ENCODE measurements at regions not wholly inside any gene's neighbourhood (a gene's known extent, or its start where the extent isn't known, plus 50 kb on each side); places are given as distances from the start of the nearest gene placed in this dataset.

- no peak overlapping the region for H3K4me3 ChIP-seq (ENCODE audit: low read depth, low read length)
- DNase-seq (ENCODE audit: low read depth) = peak; percentile 14
- TF ChIP-seq CTCF (IDR thresholded peaks at IDR 0.05; ENCODE audit: insufficient read depth, low read depth, low read length) = no peak
Observed at GRCh38 chr2:128549646-128550260, 231.1 kb upstream of the HS6ST1 start.

- DNase-seq (ENCODE audit: low read depth) = no peak
- no peak overlapping the region for H3K4me3 ChIP-seq (ENCODE audit: low read depth, low read length)
- no peak for TF ChIP-seq CTCF (IDR thresholded peaks at IDR 0.05; ENCODE audit: insufficient read depth, low read depth, low read length)
Observed at GRCh38 chr2:128550389-128550788, 231.7 kb upstream of the HS6ST1 start.

GRCh38 chr2:128550801-128551416, 232.2 kb upstream of the HS6ST1 start:
- no peak for TF ChIP-seq CTCF (IDR thresholded peaks at IDR 0.05; ENCODE audit: insufficient read depth, low read depth, low read length)
- no peak overlapping the region for H3K4me3 ChIP-seq (ENCODE audit: low read depth, low read length)
- no peak for DNase-seq (ENCODE audit: low read depth)

- H3K4me3 ChIP-seq (ENCODE audit: low read depth, low read length) = no peak overlapping the region
- DNase-seq (ENCODE audit: low read depth) = no peak
- TF ChIP-seq CTCF (IDR thresholded peaks at IDR 0.05; ENCODE audit: insufficient read depth, low read depth, low read length) = no peak
Observed at GRCh38 chr2:128551435-128551834, 232.8 kb upstream of the HS6ST1 start.

GRCh38 chr2:128552141-128552805, 233.6 kb upstream of the HS6ST1 start:
- no peak for DNase-seq (ENCODE audit: low read depth)
- TF ChIP-seq CTCF (IDR thresholded peaks at IDR 0.05; ENCODE audit: insufficient read depth, low read depth, low read length) = no peak
- no peak overlapping the region for H3K4me3 ChIP-seq (ENCODE audit: low read depth, low read length)

GRCh38 chr2:128552806-128553551, 234.3 kb upstream of the HS6ST1 start:
- TF ChIP-seq CTCF (IDR thresholded peaks at IDR 0.05; ENCODE audit: insufficient read depth, low read depth, low read length) = no peak
- H3K4me3 ChIP-seq (ENCODE audit: low read depth, low read length) = no peak overlapping the region
- peak; percentile 13 for DNase-seq (ENCODE audit: low read depth)

Measured in fibroblast of villous mesenchyme (primary cell).